ENCODE measurements at regions not wholly inside any gene's neighbourhood (a gene's known extent, or its start where the extent isn't known, plus 50 kb on each side); places are given as distances from the start of the nearest gene placed in this dataset.

- Histone ChIP-seq H3K27ac (ENCODE audit: low read depth, low read length) (no peak overlapping the region), H3K23ac (ENCODE audit: insufficient read length) (no peak overlapping the region), H3K14ac (ENCODE audit: insufficient read length) (no peak overlapping the region), H2BK15ac (ENCODE audit: low read length) (no peak overlapping the region), H2AFZ (ENCODE audit: low read length) (no peak overlapping the region), H2BK5ac (ENCODE audit: low read depth, low read length) (no peak overlapping the region), H2AK5ac (ENCODE audit: low read depth, low read length) (no peak overlapping the region), H2BK20ac (ENCODE audit: low read length) (no peak overlapping the region), H3K23me2 (ENCODE audit: low read depth, low read length) (no peaks in the 10 kb centered on the region; the same call in 1 of the 2 replicates), H3K9me3 (ENCODE audit: insufficient read depth in 2 of 2, low read depth in 1 of 2, low read length in 1 of 2) (no peaks in the 10 kb centered on the region), H4K5ac (ENCODE audit: insufficient read length, low read depth, low read length) (no peak overlapping the region), H3K79me1 (ENCODE audit: low read depth, low read length) (no peaks in the 10 kb centered on the region), H3K4ac (replicated peaks; ENCODE audit: insufficient read length, low read depth, low read length) (no peak overlapping the region), H3K79me2 (ENCODE audit: control insufficient read depth in 1 of 2, insufficient read depth in 2 of 2, low read length in 2 of 2) (no peaks in the 10 kb centered on the region), H3K9ac (replicated peaks in 1 of 4; ENCODE audit: extremely low read depth in 1 of 4, low read depth in 3 of 4, low read length in 3 of 4) (no peak overlapping the region), H2BK12ac (ENCODE audit: low read depth, low read length) (no peak overlapping the region), H3K36me3 (ENCODE audit: control insufficient read depth in 2 of 4, insufficient read depth in 4 of 4, low read length in 3 of 4) (no peaks in the 10 kb centered on the region), H3K4me1 (replicated peaks in 1 of 4; ENCODE audit: control insufficient read depth in 3 of 4, insufficient read depth in 4 of 4, low read length in 3 of 4) (no peaks in the 10 kb centered on the region), H2BK120ac (replicated peaks; ENCODE audit: low read depth, low read length) (no peak overlapping the region), H4K8ac (ENCODE audit: extremely low read depth, insufficient read depth, low read length) (no peak overlapping the region), H3K4me3 (ENCODE audit: extremely low read depth in 1 of 4, insufficient read depth in 2 of 4, low read depth in 3 of 4, low read length in 4 of 4) (no peak overlapping the region), H3K18ac (ENCODE audit: extremely low read depth, low read length) (no peak overlapping the region), H3K27me3 (replicated peaks in 1 of 4; ENCODE audit: control insufficient read depth in 3 of 4, extremely low read depth in 1 of 4, insufficient read depth in 3 of 4, low read length in 3 of 4) (no peaks in the 10 kb centered on the region; a peak in 1 of 7 replicates), H4K20me1 (replicated peaks in 1 of 2; ENCODE audit: control insufficient read depth in 1 of 2, insufficient read depth in 2 of 2, low read length in 2 of 2) (no peaks in the 10 kb centered on the region), H4K91ac (replicated peaks; ENCODE audit: insufficient read length, low read length) (no peak overlapping the region), H3K56ac (replicated peaks; ENCODE audit: insufficient read length, low read depth, low read length) (no peak overlapping the region), H3K4me2 (ENCODE audit: insufficient read depth in 1 of 2, low read depth in 2 of 2, low read length in 2 of 2) (no peak overlapping the region)
- ChIA-PET CTCF (ENCODE audit: partially characterized antibody) (interaction anchor here (0.9 to 1.7 kb wide), 4 partner anchors 11 to 993 kb away, joined by 3 to 8 read pairs (median 5); no protein-coding TSS in a partner anchor), POLR2A (ENCODE audit: partially characterized antibody) (interaction anchor here (0.6 kb wide), 1 partner anchor 106 kb away, joined by 4 read pairs; no protein-coding TSS in a partner anchor)
- WGBS, 2 experiments (ENCODE audit: extremely low coverage in 1 of 2, insufficient coverage in 1 of 2, insufficient read length in 1 of 2, insufficient replicate concordance in 2 of 2, low coverage in 1 of 2, low lambda C conversion rate in 2 of 2, missing lambda C conversion rate in 1 of 2): 71% methylated on average over 2 of the region's 2 CpGs; no CpG with 5 or more reads in 1 of the 2 experiments
- DNase-seq (ENCODE audit: low read depth in 1 of 2, low spot score in 2 of 2): no peak
- FAIRE-seq: no peak
- TF ChIP-seq SP1 (IDR thresholded peaks at IDR 0.05; ENCODE audit: low read depth, low read length): no peak
- TF ChIP-seq RAD21 (IDR thresholded peaks at IDR 0.05 in 1 of 2, conservative IDR thresholded peaks at IDR 0.05 in 1 of 2; ENCODE audit: low read depth in 2 of 2, low read length in 2 of 2): no peak
- no peak for TF ChIP-seq ASH2L (IDR thresholded peaks at IDR 0.05; ENCODE audit: low read length)
- TF ChIP-seq GABPA (IDR thresholded peaks at IDR 0.05; ENCODE audit: borderline replicate concordance, insufficient read depth, low read length): no peak
- no peak for TF ChIP-seq BRCA1 (IDR thresholded peaks at IDR 0.05; ENCODE audit: low read depth, low read length)
- no peak for TF ChIP-seq RBBP5 (IDR thresholded peaks at IDR 0.05; ENCODE audit: borderline replicate concordance, low read depth, low read length)
- no peak for TF ChIP-seq EZH2 (IDR thresholded peaks at IDR 0.05; ENCODE audit: low read depth, low read length, severe bottlenecking)
- TF ChIP-seq FOSL1 (IDR thresholded peaks at IDR 0.05; ENCODE audit: insufficient read depth, low read depth, low read length): no peak
- no peak for TF ChIP-seq E2F6 (IDR thresholded peaks at IDR 0.05)
- TF ChIP-seq BCL11A (IDR thresholded peaks at IDR 0.05; ENCODE audit: low read depth in 2 of 2, low read length in 2 of 2): no peak
- TF ChIP-seq POU5F1 (IDR thresholded peaks at IDR 0.05; ENCODE audit: low read depth, low read length): no peak
These were observed 178.6 kb downstream of the UNC5CL start for GRCh38 chr6:40860443-40860842.
